C4-2B (cell line): ENCODE measurements at regions not wholly inside any gene's neighbourhood (a gene's known extent, or its start where the extent isn't known, plus 50 kb on each side); places are given as distances from the start of the nearest gene placed in this dataset.
"Not testable (repeated sequence)": the region's sequence is repeated elsewhere in the genome, so short reads cannot be mapped to it uniquely, and the experiment has no call there.

Experiments
- H3K27ac ChIP-seq: fragments of 450-650 bp; 2 replicates; pipeline ENCODE4 v1.5.1; 2017
- CTCF ChIP-seq: fragments of 450-650 bp; conservative IDR thresholded peaks from 2 replicates; pipeline ENCODE4 v1.5.1; 2017; ENCODE audit warnings: mild to moderate bottlenecking
- ZFX ChIP-seq: fragments of 450-650 bp; IDR thresholded peaks from 2 replicates; pipeline ENCODE4 v1.6.1; 2017

GRCh38 chr5:2095011-2095410 lies 212.3 kb upstream of the IRX4 start:
- no peak overlapping the region for H3K27ac ChIP-seq
- TF ChIP-seq CTCF: no peak
- no peak for TF ChIP-seq ZFX

- H3K27ac ChIP-seq: no peak overlapping the region
- TF ChIP-seq CTCF (no peak), ZFX (no peak)
These were observed 211.9 kb upstream of the IRX4 start for GRCh38 chr5:2094616-2094995.

GRCh38 chr5:2093859-2094615 lies 211.3 kb upstream of the IRX4 start:
- TF ChIP-seq ZFX: no peak
- TF ChIP-seq CTCF: no peak
- no peak overlapping the region for H3K27ac ChIP-seq

- TF ChIP-seq ZFX (no peak), CTCF (no peak)
These were observed 209.2 kb upstream of the IRX4 start for GRCh38 chr5:2091921-2092320.

GRCh38 chr5:2087980-2088379 lies 205.3 kb upstream of the IRX4 start:
- no peak overlapping the region for H3K27ac ChIP-seq
- TF ChIP-seq CTCF (no peak), ZFX (no peak)

More at GRCh38 chr5:2091921-2092320, 209.2 kb upstream of the IRX4 start:
- H3K27ac ChIP-seq: no peak overlapping the region

GRCh38 chr5:2075365-2075764 lies 192.6 kb upstream of the IRX4 start:
- TF ChIP-seq CTCF (no peak), ZFX (no peak)
- no peak overlapping the region for H3K27ac ChIP-seq

- H3K27ac ChIP-seq: no peak overlapping the region
- TF ChIP-seq CTCF: no peak
- no peak for TF ChIP-seq ZFX
These were observed 188.8 kb upstream of the IRX4 start for GRCh38 chr5:2071562-2071961.

- H3K27ac ChIP-seq: not testable (repeated sequence)
These were observed 188.1 kb upstream of the IRX4 start for GRCh38 chr5:2070787-2071186.
